ENCODE measurements at regions not wholly inside any gene's neighbourhood (a gene's known extent, or its start where the extent isn't known, plus 50 kb on each side); places are given as distances from the start of the nearest gene placed in this dataset.

DNA sequence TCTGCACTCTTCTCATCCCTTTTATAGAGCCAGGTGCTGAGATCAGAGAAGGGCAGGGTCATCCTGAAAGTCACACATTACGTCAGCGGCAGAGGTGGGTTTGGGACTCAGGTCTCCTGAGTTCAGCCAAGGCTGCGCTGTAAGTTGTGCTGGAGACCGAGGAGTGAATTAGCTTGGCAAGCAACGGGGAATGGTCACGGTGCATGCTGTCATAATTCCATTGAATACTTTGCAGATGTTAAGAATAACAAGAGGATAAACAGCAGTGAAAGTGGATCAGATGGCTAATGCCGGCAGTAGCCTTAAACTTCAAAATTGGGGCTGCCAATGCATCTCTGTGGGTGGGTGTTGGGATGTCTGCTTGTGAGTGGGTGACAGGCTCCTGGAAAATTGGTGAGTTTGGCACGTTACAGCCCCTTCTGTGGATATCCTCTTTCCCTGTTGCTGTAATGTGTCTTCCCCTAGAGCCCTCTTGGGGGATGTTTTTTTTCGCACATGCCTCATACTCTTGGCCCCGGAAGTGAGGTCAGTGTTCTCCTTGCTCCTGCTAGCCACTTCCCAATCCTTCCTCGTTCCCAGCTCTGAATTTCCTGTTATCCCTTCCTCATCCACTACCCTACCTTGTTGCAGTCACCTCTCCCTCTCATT is 287.1 kb upstream of the SRRM4 start:
- H3K4me1 ChIP-seq (ENCODE audit: insufficient read depth, low read length, poor library complexity, severe bottlenecking) = no peaks in the 10 kb centered on the region
- H3K79me2 ChIP-seq (ENCODE audit: insufficient read depth, low read length) = no peaks in the 10 kb centered on the region
- no peaks in the 10 kb centered on the region for H3F3A ChIP-seq (ENCODE audit: low read depth)
- no peak overlapping the region for H3K4me3 ChIP-seq (ENCODE audit: low read length, poor library complexity, severe bottlenecking)
- H3K9me2 ChIP-seq (replicated peaks; ENCODE audit: low read depth, low read length) = no peaks in the 10 kb centered on the region
- H3K36me3 ChIP-seq (ENCODE audit: insufficient read depth, low read length) = no peaks in the 10 kb centered on the region
- TF ChIP-seq CTCF (conservative IDR thresholded peaks at IDR 0.05; ENCODE audit: low read length) (no peak), EZH2phosphoT487 (IDR thresholded peaks at IDR 0.05; ENCODE audit: borderline replicate concordance) (no peak)
- no peaks in the 10 kb centered on the region for H3K27me3 ChIP-seq (ENCODE audit: insufficient read depth, low read length, poor library complexity, severe bottlenecking)
- no peak overlapping the region for H3K4me2 ChIP-seq (ENCODE audit: low read depth, low read length, poor library complexity, severe bottlenecking)
- no peak overlapping the region for H3K9ac ChIP-seq (ENCODE audit: low read depth, low read length, poor library complexity, severe bottlenecking)
- no peak overlapping the region for H2AFZ ChIP-seq (ENCODE audit: low read length)
- H3K9me3 ChIP-seq (ENCODE audit: insufficient read depth, low read depth, low read length) = no peaks in the 10 kb centered on the region
- H4K20me1 ChIP-seq (ENCODE audit: insufficient read depth, low read length, poor library complexity, severe bottlenecking) = no peaks in the 10 kb centered on the region

DNA sequence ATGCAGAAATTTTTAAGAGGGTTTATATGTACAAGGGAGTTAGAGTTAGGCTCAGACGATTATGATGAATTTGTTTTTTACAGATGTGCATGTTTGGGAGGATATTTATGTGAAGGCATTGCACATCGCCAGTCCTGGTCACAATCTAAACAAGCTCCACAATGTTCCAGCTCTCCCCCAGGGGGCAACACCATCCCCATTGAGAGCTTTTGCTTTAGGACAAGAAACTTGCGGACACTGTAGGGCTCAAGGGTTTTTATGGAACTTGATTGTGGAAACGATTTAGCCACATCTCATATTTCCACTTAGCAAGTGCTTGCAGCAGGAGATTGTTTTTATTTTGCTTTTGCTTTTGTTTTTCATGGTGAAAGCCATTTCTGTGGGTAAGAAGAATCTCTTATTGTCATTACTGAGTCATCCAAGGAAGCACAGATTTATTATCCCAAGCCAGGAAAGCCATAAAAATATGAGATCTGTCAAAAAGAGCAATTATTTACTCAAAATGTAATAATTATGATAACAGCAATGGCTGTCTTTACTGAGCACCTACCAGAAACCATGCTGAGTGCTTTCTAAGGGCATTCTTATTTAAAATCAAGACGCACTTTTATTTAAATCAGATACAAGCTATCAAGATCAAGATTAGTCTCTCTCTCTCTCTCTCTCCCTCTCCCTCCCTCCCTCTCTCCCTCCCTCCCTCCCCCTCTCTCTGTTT is 276.7 kb upstream of the SRRM4 start:
- TF ChIP-seq EZH2phosphoT487 (IDR thresholded peaks at IDR 0.05; ENCODE audit: borderline replicate concordance) (no peak), CTCF (conservative IDR thresholded peaks at IDR 0.05; ENCODE audit: low read length) (no peak)
- Histone ChIP-seq H2AFZ (ENCODE audit: low read length) (no peak overlapping the region), H3K9ac (ENCODE audit: low read depth, low read length, poor library complexity, severe bottlenecking) (no peak overlapping the region), H3K4me1 (ENCODE audit: insufficient read depth, low read length, poor library complexity, severe bottlenecking) (no peaks in the 10 kb centered on the region), H3K4me2 (ENCODE audit: low read depth, low read length, poor library complexity, severe bottlenecking) (no peak overlapping the region), H3K27me3 (ENCODE audit: insufficient read depth, low read length, poor library complexity, severe bottlenecking) (no peaks in the 10 kb centered on the region), H3K4me3 (ENCODE audit: low read length, poor library complexity, severe bottlenecking) (no peak overlapping the region), H4K20me1 (ENCODE audit: insufficient read depth, low read length, poor library complexity, severe bottlenecking) (no peaks in the 10 kb centered on the region), H3K36me3 (ENCODE audit: insufficient read depth, low read length) (no peaks in the 10 kb centered on the region), H3K9me2 (replicated peaks; ENCODE audit: low read depth, low read length) (no peaks in the 10 kb centered on the region), H3K79me2 (ENCODE audit: insufficient read depth, low read length) (no peaks in the 10 kb centered on the region), H3F3A (ENCODE audit: low read depth) (no peaks in the 10 kb centered on the region), H3K9me3 (ENCODE audit: insufficient read depth, low read depth, low read length) (no peaks in the 10 kb centered on the region)

DNA sequence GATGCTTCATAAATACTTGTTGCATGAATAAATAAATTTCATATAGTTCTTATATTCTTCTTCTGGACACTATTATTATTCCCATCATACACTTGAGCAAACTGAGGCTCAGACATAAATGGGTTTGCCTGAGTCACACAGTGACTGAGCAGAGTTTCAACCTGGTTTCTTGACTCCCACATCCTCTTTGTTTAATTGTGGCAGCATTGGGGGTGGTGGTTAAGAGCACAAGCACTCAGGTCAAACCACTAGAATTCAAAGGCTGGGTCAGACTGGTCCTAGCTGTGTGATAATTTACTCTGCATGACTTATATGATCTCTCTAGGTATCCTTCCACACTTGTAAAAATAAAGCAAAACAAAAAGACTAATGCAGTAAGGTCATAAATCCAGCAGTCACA is 274.9 kb upstream of the SRRM4 start:
- TF ChIP-seq EZH2phosphoT487 (IDR thresholded peaks at IDR 0.05; ENCODE audit: borderline replicate concordance) (no peak), CTCF (conservative IDR thresholded peaks at IDR 0.05; ENCODE audit: low read length) (no peak)
- no peaks in the 10 kb centered on the region for H3F3A ChIP-seq (ENCODE audit: low read depth)
- no peaks in the 10 kb centered on the region for H3K9me2 ChIP-seq (replicated peaks; ENCODE audit: low read depth, low read length)
- no peak overlapping the region for H3K4me2 ChIP-seq (ENCODE audit: low read depth, low read length, poor library complexity, severe bottlenecking)
- H3K36me3 ChIP-seq (ENCODE audit: insufficient read depth, low read length) = no peaks in the 10 kb centered on the region
- H3K27me3 ChIP-seq (ENCODE audit: insufficient read depth, low read length, poor library complexity, severe bottlenecking) = no peaks in the 10 kb centered on the region
- H3K9ac ChIP-seq (ENCODE audit: low read depth, low read length, poor library complexity, severe bottlenecking) = no peak overlapping the region
- H4K20me1 ChIP-seq (ENCODE audit: insufficient read depth, low read length, poor library complexity, severe bottlenecking) = no peaks in the 10 kb centered on the region
- H3K4me1 ChIP-seq (ENCODE audit: insufficient read depth, low read length, poor library complexity, severe bottlenecking) = no peaks in the 10 kb centered on the region
- no peak overlapping the region for H3K4me3 ChIP-seq (ENCODE audit: low read length, poor library complexity, severe bottlenecking)
- no peaks in the 10 kb centered on the region for H3K9me3 ChIP-seq (ENCODE audit: insufficient read depth, low read depth, low read length)
- no peaks in the 10 kb centered on the region for H3K79me2 ChIP-seq (ENCODE audit: insufficient read depth, low read length)
- H2AFZ ChIP-seq (ENCODE audit: low read length) = no peak overlapping the region
